PFSK-1 (cell line): ENCODE measurements at regions not wholly inside any gene's neighbourhood (a gene's known extent, or its start where the extent isn't known, plus 50 kb on each side); places are given as distances from the start of the nearest gene placed in this dataset.

Experiments
- POLR2AphosphoS5 ChIP-seq: IDR thresholded peaks from 2 replicates; pipeline ENCODE4 v1.6.1; 2012; ENCODE audit warnings: low read depth, mild to moderate bottlenecking, control low read depth, low read length, moderate library complexity
- REST ChIP-seq, 2 experiments: IDR thresholded peaks; 2 replicates each; pipeline versions ENCODE4 v1.6.1 to v1.8.0; 2011 to 2012; ENCODE audit warnings: low read depth in 2 of 2, low read length in 2 of 2, control low read depth in 1 of 2, inconsistent platforms in 1 of 2, mild to moderate bottlenecking in 1 of 2, moderate library complexity in 1 of 2; ENCODE audit not compliant: insufficient read depth in 1 of 2
- SIN3A ChIP-seq: IDR thresholded peaks from 2 replicates; pipeline ENCODE4 v1.6.1; 2012; ENCODE audit warnings: mild to moderate bottlenecking, low read length, moderate library complexity, borderline replicate concordance; ENCODE audit not compliant: insufficient read depth

- TF ChIP-seq POLR2AphosphoS5 = no peak
- no peak for TF ChIP-seq SIN3A
- TF ChIP-seq REST (IDR thresholded peaks at IDR 0.05; ENCODE audit: insufficient read depth in 1 of 2, low read depth in 2 of 2, low read length in 2 of 2) = no peak
Measured at GRCh38 chr12:65725376-65725775, 98.9 kb upstream of the HMGA2 start.
